GM18868 (cell line): ENCODE measurements at regions not wholly inside any gene's neighbourhood (a gene's known extent, or its start where the extent isn't known, plus 50 kb on each side); places are given as distances from the start of the nearest gene placed in this dataset.
"Not testable (repeated sequence)": the region's sequence is repeated elsewhere in the genome, so short reads cannot be mapped to it uniquely, and the experiment has no call there.

Experiments used
- ATAC-seq: cut with Tn5 transposase; IDR thresholded peaks from one replicate; pipeline ENCODE4 v1.9.1; 2021; ENCODE audit warnings: mild to moderate bottlenecking, moderate library complexity; ENCODE audit not compliant: unreplicated experiment

DNA sequence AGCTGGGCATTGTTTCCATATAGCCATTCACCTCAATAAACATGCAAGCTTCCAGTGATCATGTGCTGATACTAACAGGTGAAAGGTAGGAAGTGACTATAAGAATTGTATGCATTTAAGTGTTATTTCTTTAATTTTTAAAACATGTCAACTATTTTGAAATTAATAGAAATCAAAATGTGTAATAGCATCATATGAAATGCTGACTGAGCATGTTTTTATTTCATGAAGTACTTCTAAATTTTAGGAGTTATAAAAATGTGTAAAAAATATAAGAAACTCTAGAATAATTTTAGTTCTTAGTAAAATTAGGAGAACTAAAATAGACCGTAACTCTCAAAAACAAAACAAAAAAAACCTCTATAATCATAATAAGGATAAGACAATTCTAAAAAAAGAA is 229.3 kb upstream of the ARPP21 start:
- no peak for ATAC-seq

DNA sequence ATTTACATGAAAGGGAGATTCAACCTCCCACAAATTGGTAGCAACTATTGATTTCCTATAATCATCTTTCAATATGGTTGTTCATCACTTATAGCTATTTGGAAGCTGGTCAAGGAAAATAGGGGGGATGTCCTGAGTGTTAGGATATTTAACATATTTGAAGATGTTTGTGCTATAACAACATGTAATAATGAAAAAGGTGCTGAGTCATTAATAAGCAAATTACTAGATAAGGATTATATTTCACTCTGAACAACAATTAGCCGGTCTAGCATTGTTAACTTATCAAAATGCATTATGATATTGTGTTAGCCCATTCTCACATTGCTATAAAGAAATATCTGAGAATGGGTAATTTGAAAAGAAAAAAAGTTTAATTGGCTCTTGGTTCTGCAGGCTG is 225.8 kb upstream of the ARPP21 start:
- ATAC-seq: no peak

DNA sequence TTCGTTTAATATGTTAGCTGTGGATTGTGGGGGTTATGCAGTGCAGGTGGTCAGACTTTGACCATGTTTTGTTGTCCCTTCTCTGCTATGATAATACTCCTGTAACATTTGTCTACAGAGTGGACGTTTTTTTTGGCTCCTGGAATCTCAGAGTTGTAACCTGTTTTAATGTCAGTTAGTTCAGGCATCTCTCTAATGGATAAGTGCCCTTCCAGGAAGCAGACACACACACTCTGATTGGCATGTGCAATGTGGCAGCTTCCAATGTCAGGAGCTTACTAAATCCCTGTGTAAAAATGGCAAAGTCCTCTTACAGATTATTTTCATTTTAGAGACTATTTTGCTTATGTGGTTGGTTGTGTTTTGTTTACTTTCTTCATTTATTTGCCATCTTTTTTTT is 222.2 kb upstream of the ARPP21 start:
- ATAC-seq: no peak

DNA sequence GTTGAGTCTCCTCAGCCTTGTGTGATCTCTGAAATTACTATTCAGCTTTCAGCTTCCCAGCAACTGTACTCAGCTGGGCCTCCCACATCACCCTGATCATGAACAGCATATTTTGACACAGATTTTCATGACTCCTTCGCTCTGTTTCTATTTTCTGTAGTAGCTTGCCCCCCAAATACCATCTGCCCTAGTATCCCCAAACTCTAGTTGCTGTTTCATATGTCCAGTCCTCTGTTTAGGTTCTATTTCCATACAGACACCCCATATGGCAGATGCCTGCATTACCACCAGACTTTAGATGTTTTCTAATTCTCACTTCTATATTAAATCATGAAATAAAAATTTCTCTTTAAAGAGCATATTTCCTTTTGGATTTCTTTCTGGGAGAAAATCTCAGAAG is 217.2 kb upstream of the ARPP21 start:
- no peak for ATAC-seq

DNA sequence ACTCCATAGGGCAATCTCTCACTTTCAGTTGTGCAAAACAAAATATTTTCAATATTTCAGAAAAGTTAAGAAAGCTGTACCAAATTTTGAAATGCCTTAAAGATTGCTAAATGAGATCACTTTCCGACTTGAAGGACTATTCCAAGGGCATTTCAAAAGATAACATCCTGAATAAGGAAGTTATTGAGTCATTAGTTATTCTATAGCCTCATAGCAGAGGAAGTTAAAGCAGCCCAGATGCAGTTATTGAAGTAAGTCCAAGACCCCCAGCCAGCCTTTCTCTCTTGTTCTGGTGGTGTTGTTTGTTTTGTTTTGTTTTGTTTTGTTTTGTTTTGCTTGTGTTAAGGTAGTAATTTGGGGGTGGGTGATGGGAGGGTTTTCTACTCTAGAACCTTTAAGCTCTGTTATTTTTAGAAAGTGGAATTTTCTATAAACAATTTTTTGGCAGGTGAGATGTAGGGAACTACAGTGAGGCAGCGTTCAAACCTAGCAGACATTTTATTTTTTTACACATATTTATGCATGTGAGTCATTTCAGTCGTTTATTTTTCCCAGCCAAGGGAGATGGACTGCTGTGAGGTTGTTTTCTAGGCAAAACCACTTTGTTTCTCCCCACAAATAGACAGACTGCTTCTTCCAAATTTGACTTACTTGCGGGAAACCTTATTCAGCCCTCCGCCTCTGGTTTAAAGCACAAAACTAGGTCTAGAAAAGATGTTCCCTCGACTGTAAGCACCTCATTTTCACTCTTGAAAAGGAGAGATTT is 216.3 kb upstream of the ARPP21 start:
- ATAC-seq: no peak

DNA sequence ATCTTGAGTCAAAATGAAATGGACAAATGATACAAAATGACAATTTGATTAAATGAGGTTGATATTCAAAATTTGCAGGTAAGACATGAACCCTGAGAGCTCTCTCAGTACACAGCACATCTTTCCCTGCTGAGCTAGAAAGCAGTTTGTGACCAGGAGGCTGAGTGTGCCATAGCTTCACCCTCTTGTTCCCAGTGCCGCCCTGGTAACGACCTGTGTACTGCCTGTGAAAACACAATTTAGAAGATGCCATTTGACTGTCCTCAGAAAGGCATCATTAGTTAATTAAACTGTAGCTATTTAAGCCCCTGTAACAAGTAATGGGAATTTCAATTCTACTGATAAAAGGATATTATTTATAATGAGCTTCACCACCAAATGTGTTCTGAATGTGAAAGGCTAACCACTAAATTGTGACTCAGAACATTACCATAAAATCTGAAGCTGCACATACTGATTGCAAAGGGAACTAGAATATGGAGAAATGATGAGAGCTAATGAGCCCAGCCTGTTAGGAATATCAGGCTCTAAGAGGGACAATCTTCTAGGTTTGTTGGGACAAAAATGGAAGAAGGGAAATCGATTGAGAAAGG is 212.9 kb upstream of the ARPP21 start:
- no peak for ATAC-seq

DNA sequence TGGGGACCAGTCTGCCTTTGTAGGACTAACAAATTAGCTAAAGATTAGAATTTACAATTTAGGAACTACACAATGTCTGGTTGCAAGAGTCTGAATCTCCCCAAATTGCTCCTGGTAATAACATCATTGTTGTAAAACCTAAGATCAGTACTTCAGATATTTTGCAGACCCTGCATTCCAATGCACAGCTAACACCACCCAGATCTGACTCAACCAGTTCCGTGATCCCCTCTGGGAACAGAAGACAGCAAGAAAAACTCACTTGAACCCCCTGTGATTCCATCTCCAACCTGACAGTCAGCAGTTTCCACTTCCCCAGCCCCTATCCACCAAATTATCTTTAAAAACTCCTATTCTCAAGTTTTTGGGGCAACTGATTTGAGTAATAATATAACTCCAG is 201.9 kb upstream of the ARPP21 start:
- no peak for ATAC-seq

DNA sequence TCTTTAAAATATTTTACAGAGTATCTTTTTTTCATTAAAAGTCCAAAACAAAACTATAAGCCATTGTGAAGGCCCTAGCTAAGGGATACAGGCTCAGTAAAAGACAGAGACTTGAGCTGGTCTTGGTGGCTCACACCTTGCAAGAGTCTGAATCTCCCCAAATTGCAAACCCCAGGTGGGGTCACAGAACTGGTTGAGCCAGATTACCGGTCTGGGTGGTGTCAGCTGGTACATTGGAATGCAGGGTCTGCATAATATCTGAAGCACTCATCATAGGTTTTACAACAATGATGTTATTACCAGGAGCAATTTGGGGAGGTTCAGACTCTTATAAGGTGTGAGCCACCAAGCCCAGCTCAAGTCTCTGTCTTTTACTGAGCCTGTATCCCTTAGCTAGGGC is 201.2 kb upstream of the ARPP21 start:
- no peak for ATAC-seq

DNA sequence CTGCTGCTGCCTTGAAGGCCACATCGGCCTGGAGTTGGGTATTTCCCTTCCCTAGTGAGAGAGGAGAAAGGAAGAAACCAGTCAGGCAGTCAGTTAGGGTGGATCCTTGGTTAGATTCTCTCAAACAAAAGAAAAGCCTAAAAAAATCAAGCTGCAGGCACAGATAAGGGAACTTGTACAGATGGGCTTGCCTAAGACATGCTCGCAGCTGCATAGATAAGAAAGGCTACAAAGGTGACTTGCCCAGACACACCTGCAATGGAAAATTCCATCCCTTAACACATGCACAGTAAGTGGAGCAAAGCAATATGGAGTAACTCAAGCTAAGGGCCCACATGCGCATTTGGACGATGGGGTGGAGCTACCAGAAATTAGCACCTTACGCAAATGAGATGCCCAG is 199.7 kb upstream of the ARPP21 start:
- ATAC-seq: no peak

DNA sequence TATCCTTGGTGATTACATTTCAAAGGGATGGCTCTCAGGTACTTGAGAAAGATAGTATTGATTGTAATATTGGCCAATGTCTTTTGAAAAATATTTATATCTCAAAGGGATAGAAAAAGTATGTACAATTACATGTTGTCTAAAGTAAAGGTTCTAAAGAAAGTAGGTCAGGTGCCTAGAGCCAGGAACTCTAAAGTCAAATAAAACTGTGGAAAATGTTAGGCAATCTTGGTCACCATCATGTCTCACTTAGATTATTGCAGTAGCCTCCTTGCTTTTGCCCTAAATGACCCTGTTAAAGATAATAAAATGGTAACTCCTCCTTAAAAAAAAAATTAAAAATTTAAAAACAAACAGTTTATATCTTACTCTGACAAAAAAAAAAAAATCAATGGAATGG is 198.5 kb upstream of the ARPP21 start:
- no peak for ATAC-seq

DNA sequence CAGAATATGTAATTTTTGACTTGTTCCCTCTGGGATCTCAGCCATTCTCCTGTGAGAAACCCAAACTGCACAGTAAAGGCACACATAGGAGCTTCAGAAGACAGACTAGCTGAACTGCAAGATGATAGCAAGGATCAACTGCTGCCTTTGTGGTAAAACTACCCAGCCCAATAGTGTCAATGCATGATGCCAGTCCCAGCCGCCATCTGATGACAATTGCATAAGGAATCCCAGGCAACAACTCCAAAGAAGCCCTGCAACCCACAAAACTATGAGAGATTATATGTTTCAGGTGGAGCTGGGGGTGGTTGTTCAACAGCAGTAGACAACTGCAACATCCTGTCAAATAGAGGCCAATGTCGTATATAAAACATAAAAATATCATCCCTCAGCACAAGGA is 192.4 kb upstream of the ARPP21 start:
- no peak for ATAC-seq

DNA sequence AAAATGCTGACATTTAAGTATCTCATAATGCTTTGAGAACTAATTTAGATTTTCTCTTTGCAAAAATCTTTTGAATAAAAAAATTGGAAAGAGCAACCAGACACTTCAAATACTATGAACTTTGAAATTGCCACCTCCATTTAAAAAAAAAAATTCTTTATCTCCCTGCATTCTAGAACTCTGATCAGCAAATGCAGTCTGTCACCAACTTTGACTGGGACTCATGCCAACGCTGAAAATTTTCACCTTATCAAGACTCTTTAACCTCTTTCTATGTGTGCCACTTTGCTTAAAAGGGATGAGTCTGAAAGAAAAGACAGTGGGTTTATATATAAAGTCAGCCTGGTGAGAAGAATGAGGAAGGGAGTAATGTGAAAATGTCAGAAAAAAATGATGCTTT is 191.2 kb upstream of the ARPP21 start:
- no peak for ATAC-seq

DNA sequence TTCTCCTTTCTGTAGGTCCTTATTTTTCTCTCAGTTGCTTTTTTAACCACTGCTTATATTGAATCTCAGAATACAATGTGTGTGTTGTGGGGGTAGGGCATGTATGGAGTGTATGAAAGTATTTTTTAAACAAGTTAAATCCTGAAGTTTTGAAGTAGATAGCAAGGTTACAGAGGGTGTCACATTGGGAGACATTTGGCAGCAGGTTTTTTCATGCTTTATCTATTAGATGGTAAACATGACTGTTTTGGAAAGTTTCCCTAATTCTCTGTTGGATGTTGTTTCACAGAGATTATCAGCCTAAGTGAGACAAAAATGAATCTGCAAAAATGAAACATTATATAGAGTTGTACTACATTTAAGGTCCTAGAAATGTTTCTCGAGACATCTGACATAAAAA is 190.6 kb upstream of the ARPP21 start:
- ATAC-seq: no peak

DNA sequence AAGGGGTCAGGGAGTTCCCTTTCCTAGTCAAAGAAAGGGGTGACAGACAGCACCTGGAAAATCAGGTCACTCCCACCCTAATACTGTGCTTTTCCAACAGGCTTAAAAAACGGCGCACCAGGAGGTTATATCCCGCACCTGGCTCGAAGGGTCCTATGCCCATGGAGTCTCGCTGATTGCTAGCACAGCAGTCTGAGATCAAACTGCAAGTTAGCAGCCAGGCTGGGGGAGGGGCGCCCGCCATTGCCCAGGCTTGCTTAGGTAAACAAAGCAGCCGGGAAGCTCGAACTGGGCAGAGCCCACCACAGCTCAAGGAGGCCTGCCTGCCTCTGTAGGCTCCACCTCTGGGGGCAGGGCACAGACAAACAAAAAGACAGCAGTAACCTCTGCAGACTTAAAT is 184.5 kb upstream of the ARPP21 start:
- not testable (repeated sequence) for ATAC-seq

DNA sequence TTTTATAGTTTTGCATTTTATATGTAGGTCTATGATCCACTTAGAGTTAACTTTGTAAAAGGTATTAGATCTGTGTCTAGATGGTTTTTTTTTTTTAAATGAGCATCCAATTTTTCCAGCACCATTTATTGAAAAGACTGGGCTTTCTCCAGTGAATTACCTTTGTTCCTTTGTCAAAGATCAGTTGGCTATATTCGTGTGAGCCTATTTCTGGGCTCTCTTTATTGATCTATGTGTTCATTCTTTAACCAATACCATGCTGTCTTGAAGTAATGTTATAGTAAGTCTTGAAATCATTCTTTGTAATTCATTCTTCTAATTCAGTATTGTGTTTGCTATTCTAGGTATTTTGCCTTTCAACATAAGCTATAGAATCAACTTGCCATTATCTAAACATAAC is 165.4 kb upstream of the ARPP21 start:
- no peak for ATAC-seq

DNA sequence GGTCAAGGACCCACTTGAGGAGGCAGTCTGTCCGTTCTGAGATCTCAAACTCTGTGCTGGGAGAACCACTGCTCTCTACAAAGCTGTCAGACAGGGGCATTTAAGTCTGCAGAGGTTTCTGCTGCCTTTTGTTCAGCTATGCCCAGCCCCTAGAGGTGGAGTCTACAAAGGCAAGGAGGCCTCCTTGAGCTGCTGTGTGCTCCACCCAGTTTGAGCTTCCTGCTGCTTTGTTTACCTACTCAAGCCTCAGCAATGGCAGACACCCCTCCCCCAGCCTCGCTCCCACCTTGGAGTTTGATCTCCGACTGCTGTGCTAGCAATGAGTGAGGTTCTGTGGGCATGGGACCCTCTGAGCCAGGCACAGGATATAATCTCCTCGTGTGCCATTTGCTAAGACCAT is 156.8 kb upstream of the ARPP21 start:
- not testable (repeated sequence) for ATAC-seq

DNA sequence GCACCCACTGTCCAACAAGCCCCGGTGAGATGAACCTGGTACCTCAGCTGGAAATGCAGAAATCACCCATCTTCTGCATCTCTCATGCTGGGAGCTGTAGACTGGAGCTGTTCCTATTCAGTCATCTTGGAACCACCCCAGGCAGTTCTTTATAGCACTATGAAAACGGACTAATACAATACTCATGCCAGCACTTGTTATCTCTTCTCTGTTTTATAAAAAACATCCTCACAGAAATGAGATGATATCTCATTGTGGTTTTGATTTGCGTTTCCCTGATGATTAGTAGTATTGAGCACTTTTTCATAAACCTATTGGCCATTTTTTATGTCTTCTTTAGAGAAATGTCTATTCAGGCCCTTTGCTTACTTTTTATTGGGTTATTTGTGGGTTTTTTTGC is 156.2 kb upstream of the ARPP21 start:
- no peak for ATAC-seq

DNA sequence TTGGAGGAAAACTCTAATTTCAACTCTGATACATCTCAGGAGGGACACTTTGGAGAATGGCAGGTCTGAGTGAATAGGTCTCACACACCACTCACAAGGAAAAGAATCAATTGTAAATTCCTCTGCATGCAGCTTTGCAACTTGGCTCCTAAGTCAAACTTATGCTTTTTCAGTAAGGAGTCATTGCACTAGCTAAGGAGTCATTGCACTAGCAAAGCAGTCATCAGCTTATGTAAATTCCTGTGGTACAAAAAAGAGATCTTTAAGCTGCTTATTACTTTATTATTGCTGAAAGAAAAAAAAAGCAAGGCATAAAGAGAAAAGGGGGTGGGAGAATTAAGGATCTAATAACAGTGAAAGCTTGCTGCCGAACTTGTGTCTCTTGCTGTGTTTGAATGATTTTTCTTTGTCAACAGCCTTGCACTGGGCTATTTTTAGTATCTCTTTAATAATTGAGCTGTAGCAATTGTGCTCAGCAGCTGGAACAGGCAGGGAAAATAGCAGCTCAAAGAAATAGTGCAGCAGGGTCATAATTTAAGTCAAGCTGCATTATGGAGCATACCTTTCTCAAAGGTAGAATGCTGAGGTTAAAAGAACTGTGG is 154.3 kb upstream of the ARPP21 start:
- ATAC-seq: no peak

DNA sequence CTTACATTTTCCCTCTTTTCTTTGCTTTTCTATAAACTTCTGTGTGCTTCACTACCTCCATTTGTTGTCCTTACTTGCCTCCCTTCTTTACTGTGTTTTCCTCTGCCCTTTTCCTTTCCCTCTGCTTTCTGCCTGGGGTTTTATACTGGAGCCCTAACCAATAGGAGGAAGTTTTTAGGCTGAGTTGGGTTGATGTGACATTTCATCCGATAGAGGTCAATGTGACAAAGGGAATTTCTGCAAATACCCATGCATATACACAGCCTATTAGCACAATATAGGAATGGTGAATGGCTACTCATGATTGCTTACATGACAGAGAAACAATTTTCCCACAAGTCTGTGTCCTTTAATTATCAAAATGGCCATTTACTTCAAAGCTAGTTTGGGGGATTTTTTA is 153.0 kb upstream of the ARPP21 start:
- ATAC-seq: no peak

DNA sequence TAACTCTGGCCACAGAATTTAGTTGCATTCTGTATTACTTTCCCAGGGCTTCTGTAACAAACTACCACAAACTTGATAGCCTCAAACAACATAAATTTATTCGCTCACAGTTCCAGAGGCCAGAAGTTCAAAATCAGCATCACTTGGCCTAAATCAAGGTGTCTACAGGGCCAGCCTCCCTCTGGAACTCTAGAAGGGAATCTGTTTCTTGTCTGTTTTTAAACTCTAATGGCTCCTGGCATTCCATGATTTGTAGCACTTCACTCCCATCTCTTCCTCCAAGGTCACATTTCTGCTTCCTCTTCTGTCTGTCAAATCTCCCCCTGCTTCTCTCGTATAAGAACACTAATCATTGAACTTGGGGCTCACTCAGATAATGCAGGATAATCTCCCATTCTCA is 151.9 kb upstream of the ARPP21 start:
- no peak for ATAC-seq

DNA sequence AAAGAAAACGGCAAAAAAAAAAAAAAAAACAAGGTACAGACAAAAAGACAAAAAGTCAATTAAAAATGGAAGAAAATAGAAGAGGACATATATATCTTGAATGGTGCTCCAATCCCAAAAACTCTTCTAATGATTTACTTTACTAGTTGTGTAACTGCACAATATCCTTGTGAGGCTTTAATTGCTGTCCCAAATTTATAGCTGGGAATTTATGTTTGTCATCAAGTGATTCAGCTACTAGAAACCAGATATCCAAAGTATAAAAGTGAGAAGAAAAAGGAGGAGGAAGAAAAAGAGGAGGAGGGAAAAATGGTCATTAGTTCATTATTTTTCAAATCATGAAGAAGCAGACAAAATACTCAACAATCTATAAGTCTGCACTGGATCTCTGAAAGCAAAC is 150.8 kb upstream of the ARPP21 start:
- no peak for ATAC-seq

DNA sequence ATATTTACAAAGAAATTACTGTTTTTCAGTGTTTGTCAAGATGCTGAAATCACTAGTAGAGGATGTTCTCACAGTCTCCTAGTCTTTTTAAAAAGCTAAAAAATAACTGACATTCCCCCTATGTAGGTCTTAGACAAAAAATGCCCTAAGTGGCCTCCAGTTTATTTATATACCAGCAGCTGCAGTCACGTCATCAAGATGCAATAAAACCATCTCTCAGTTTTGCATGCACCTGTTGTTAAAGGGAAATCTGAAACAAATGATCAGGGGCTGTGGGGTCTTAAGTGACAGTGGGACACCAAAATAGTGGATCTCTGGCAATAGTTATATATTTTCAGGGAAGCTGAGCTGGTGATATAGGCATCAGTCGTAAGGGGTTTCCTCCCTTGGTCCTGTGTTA is 146.5 kb upstream of the ARPP21 start:
- ATAC-seq: no peak
